GM21515 (cell line): ENCODE measurements at regions not wholly inside any gene's neighbourhood (a gene's known extent, or its start where the extent isn't known, plus 50 kb on each side); places are given as distances from the start of the nearest gene placed in this dataset.

ENCODE experiments used
- ATAC-seq: cut with Tn5 transposase; IDR thresholded peaks from one replicate; pipeline ENCODE4 v1.9.1; 2021; ENCODE audit not compliant: unreplicated experiment

GRCh38 chr4:60122820-60123219 lies 1077.3 kb upstream of the ADGRL3 start:
- no peak for ATAC-seq

DNA sequence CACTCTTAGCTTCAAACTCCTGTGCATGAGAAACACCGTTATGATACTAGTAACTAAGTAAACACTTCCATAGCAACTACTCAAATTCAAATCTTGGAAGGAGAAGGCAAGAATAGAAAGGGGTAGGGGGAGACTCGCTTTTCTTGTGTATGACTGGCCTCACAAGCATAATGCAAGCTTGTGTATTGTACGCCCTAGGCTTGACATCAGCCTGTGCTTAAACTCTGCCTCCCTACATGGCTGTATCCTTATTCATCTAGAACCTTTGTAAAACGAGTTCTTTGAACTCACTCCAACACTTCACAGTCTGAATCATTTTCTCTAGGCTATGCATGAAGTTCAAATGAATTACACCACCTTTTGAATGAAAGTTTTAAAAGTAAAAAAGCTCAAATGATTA lies 1071.2 kb upstream of the ADGRL3 start:
- no peak for ATAC-seq

DNA sequence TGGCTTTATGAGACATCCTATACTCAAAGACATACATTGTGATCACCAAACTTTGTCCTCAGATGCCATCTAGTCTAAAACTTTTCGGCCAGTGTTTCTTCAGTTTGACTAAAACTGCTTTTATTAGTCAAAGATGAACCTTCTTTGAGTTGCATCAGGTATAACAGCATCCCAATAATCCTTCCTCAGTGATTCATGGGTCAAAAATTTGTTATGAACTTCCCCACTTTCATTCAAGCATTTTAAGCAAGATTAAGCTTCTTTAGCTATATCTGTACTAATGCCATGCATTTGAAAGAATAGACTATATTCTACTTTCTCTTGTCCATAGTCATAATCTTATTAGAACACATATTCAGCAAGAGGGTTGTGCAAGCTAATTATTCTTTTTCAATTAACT lies 1070.4 kb upstream of the ADGRL3 start:
- no peak for ATAC-seq

GRCh38 chr4:60133375-60133774 lies 1066.8 kb upstream of the ADGRL3 start:
- ATAC-seq = no peak

DNA sequence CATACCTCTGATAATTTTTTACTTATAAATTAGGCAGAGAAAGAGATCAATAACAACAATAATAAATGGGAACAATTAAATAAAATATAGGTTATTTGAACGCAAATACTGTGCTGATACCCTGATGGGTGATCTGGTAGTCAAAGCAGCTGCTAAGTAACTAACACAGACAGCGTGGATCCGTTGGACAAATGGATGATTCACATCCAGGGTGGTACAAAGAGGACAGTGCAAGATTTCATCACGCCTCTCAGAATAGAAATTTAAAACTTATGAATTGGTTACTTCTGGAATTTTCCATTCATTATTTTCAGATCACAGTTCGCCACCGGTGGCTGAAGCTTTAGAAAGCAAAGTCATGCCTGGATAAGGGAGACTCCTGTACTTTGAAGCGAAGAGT lies 1066.0 kb upstream of the ADGRL3 start:
- ATAC-seq = no peak

- no peak for ATAC-seq
Observed at GRCh38 chr4:60155088-60155487, 1045.0 kb upstream of the ADGRL3 start.

- no peak for ATAC-seq
Observed at GRCh38 chr4:60173103-60173502, 1027.0 kb upstream of the ADGRL3 start.

GRCh38 chr4:60173718-60174117 lies 1026.4 kb upstream of the ADGRL3 start:
- ATAC-seq = no peak

- no peak for ATAC-seq
Observed at GRCh38 chr4:60175241-60175640, 1024.9 kb upstream of the ADGRL3 start.

DNA sequence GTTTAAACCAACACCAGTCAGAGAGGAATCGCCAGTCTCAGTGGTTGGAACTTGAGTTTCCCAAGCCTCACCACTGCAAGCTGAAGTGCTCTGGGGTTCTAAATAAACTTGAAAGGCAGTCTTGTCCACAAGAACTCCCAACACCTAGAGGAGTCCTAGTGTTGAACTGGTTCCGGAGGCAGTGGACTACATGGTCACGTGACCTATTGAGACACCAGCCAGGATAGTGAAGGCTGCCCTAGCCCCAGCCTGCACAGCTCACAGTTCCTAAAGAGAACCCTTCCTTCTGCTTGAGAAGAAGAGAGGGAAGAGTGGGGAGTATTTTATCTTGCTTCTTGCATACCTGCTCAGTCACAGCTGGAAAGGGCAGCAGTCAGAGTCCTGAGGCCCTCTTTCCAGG lies 1012.7 kb upstream of the ADGRL3 start:
- no peak for ATAC-seq

DNA sequence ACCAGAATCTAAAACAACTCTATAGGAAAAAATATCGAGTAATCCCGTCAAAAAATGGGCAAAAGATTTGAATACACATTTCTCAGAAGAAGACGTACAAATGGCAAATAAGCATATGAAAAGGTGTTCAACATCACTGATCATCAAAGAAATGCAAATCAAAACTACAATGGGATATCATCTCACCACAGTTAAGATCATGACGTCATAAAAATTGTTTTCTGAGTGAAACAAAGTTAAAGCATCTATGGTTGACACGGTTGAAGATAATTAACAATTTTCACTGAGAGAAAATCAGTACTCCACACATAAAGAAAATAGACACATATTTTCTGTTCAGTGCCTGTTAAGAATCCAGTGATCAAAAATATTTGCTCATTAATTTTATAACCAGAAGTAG lies 1010.8 kb upstream of the ADGRL3 start:
- ATAC-seq = no peak

DNA sequence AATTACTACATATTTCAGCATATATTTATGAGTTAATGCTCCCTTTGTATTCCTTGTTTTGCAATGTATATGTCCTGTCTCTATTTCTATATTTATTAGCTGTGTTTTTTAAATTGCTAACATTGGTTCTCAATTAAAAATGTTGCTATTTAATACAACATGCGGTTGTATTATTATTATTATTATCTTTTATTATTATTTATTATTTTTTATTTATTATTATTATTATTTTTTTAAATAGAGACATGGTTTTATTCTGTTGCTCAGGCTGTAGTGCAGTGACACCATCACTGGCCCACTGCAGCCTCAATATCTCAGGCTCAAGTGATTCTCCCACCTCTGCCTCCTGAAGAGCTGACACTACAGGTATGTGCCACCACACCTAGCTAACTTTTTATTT lies 1005.9 kb upstream of the ADGRL3 start:
- no peak for ATAC-seq

DNA sequence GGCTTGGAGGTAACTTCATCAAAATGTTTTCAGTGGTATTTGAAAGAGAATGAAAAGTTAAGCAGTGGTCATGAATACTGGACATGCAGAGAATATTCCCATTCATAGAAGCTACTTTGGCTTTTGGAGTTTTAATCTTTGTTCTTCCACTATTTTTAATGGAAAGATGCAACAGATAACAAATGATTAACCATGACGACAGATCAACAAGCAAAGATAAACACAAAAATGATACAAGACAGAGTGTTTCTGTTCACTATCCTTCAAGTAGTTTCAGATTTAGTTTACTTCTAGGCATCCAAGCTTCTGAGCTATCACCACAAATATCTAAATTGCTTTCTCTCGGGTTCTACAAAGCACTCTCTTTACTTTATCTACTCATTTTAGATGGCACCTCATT lies 1004.9 kb upstream of the ADGRL3 start:
- no peak for ATAC-seq

DNA sequence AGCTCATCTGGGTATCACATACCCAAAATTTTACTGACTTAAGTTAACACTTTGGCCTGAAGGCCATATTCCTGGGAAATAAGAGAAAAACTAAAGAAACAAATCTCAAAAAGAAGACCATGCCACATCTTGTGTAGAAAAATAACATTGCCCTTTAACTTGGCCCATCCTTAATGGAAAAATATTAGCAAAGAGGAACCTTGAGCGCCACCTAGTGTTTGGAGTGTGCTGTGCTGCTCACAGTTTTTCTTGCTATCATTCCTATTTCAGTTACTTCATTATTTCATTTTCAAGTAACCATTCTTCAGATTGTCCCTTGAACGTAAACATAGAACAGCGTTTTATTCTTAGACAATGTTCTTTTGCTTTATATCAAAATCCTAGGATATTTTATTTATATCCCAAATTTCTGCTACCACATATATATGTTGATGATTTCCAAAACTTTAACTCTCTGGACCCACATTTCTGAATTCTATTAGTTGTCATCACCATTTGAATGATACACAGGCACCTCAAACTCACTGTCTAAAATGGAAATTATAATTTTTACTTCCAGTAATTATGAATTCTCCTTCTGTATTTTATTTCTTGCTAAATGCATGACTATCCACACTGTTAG lies 999.0 kb upstream of the ADGRL3 start:
- peak; percentile 88 for ATAC-seq

- no peak for ATAC-seq
Observed at GRCh38 chr4:60209588-60209987, 990.5 kb upstream of the ADGRL3 start.

GRCh38 chr4:60215906-60216305 lies 984.2 kb upstream of the ADGRL3 start:
- ATAC-seq = no peak

- no peak for ATAC-seq
Observed at GRCh38 chr4:60216752-60217151, 983.4 kb upstream of the ADGRL3 start.

DNA sequence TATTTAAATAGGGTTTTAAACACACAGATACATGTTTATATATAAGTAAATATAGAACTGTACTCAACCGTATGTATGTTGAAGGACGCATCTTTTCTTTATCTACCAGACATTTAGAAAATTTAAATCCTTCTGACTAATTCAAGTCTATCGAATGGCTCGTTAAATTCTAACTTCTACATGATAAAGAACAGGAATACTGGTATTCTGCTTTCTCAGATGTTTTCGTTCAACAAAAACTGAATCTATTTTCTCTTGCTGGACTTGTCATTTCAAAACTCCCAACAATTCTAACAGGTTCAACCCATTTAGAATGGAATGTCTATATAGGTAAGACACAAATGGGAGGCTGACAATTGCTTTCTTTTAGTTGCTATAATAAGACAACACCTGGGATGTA lies 978.3 kb upstream of the ADGRL3 start:
- ATAC-seq = no peak

GRCh38 chr4:60223208-60223923 lies 976.8 kb upstream of the ADGRL3 start:
- no peak for ATAC-seq

DNA sequence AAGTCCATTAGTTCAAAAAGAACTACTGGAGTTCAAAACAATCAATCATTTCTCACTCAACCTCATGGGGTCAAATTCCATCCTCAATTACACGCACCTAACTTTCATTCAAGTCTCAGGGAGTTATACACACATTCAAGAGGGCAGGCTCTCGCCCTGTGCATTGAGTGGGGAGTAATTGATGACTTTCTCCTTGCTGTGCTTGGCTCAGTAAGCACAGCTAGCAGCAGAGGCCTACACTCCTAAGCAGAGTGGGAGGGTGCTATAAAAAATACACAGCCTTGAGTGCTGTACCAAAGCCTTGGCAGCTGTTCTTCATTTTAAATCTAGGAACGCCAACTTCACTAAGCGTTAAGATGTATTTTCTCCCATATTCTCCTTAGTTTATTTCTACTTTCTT lies 958.3 kb upstream of the ADGRL3 start:
- no peak for ATAC-seq

DNA sequence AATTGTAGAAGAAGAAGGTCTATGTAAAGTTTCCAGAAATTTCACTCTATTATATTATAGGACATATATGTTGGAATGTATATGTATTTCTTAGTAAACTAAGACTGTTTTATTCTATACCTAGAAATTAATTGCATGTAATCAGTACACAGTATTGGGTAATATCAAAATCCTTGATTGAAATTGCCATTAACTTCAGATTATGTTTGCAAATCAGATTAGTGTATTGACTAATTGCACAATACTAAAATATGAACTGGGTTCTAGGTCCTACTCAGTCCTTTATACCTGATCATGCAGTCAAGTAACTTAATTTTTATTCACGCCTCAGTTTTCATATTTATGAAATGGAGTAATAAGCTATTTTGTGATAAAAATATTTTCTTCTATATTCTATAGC lies 950.3 kb upstream of the ADGRL3 start:
- ATAC-seq = no peak

- ATAC-seq = no peak
Observed at GRCh38 chr4:60250657-60251056, 949.5 kb upstream of the ADGRL3 start.

DNA sequence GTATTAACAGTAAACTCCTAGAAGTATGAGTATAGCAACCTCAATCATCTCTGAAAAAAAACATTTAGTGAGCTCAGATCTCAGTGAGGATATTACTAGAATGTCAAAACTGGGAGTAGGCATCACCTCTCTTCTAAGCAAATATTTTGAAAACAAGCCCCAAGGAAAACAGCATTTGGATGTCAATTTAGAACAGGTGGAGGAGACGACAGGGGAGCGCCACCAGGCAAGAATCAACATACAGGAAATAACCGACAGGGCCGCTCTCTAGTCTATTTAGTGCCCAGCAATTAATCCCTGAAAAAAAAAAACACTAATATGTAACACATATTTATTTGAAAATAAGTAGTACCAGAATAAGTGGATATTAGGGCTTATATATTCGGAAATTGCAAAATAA lies 940.3 kb upstream of the ADGRL3 start:
- no peak for ATAC-seq
